Liver (tissue), 8 donors: ENCODE measurements at regions not wholly inside any gene's neighbourhood (a gene's known extent, or its start where the extent isn't known, plus 50 kb on each side); places are given as distances from the start of the nearest gene placed in this dataset.

Source experiments
- DNase-seq: peaks from one replicate; pipeline ENCODE4 v3.0.0-alpha.2; 2017; ENCODE audit warnings: low spot score
- H3K27ac ChIP-seq, 2 donors: one replicate each; pipeline ENCODE4 v1.7.0; 2013; ENCODE audit warnings: inconsistent platforms in 2 of 2, low read length in 2 of 2, control low read depth in 1 of 2, low read depth in 1 of 2, mild to moderate bottlenecking in 1 of 2
- H3K27me3 ChIP-seq, 4 donors: one replicate each; pipeline versions ENCODE4 v1.6.1 to v1.7.0; 2013; ENCODE audit warnings: low read length in 3 of 4, inconsistent platforms in 1 of 4, mild to moderate bottlenecking in 1 of 4, moderate library complexity in 1 of 4; ENCODE audit not compliant: control insufficient read depth in 4 of 4, insufficient read depth in 4 of 4
- H3K36me3 ChIP-seq, 4 donors: one replicate each; pipeline versions ENCODE4 v1.6.1 to v1.7.0; 2013; ENCODE audit warnings: low read length in 3 of 4, mild to moderate bottlenecking in 3 of 4, low read depth in 1 of 4, moderate library complexity in 1 of 4; ENCODE audit not compliant: control insufficient read depth in 4 of 4, insufficient read depth in 3 of 4
- H3K4me1 ChIP-seq, 4 donors: one replicate each; pipeline versions ENCODE4 v1.6.1 to v1.7.0; 2013; ENCODE audit warnings: low read length in 3 of 4, mild to moderate bottlenecking in 3 of 4, moderate library complexity in 1 of 4; ENCODE audit not compliant: control insufficient read depth in 4 of 4, insufficient read depth in 4 of 4
- H3K4me3 ChIP-seq, 3 donors: one replicate each; pipeline versions ENCODE4 v1.6.1 to v1.7.0; 2013; ENCODE audit warnings: low read length in 3 of 3, control low read depth in 1 of 3, low read depth in 1 of 3, mild to moderate bottlenecking in 1 of 3
- H3K9ac ChIP-seq, 2 donors: one replicate each; pipeline ENCODE4 v1.7.0; 2013; ENCODE audit warnings: low read length in 2 of 2, mild to moderate bottlenecking in 2 of 2, moderate library complexity in 2 of 2, control low read depth in 1 of 2, low read depth in 1 of 2
- H3K9me3 ChIP-seq, 4 donors: one replicate each; pipeline versions ENCODE4 v1.6.1 to v1.7.0; 2013; ENCODE audit warnings: low read length in 3 of 4; ENCODE audit not compliant: control insufficient read depth in 4 of 4
- EGR1 ChIP-seq, 2 donors: IDR thresholded peaks; 2 replicates each; pipeline ENCODE4 v1.6.1; 2016 to 2018; ENCODE audit warnings: antibody characterized with exemption in 2 of 2, low read depth in 2 of 2
- FOXA1 ChIP-seq: IDR thresholded peaks from 2 replicates; pipeline ENCODE4 v1.6.1; 2016; ENCODE audit warnings: antibody characterized with exemption
- FOXA2 ChIP-seq: IDR thresholded peaks from 2 replicates; pipeline ENCODE4 v1.6.1; 2016; ENCODE audit warnings: antibody characterized with exemption
- GABPA ChIP-seq, 2 donors: IDR thresholded peaks in 1 of 2; conservative IDR thresholded peaks in 1 of 2; 2 replicates each; pipeline ENCODE4 v1.6.1; 2016; ENCODE audit warnings: antibody characterized with exemption in 2 of 2, mild to moderate bottlenecking in 1 of 2, moderate library complexity in 1 of 2
- HNF4A ChIP-seq, 2 donors: conservative IDR thresholded peaks; 2 replicates each; pipeline ENCODE4 v1.6.1; 2016; ENCODE audit warnings: antibody characterized with exemption in 2 of 2, mild to moderate bottlenecking in 2 of 2
- HNF4G ChIP-seq: IDR thresholded peaks from 2 replicates; pipeline ENCODE4 v1.6.1; 2016; ENCODE audit warnings: antibody characterized with exemption
- JUND ChIP-seq, 2 donors: IDR thresholded peaks; 2 replicates each; pipeline ENCODE4 v1.6.1; 2016; ENCODE audit warnings: antibody characterized with exemption in 2 of 2
- NR2F2 ChIP-seq: IDR thresholded peaks from 2 replicates; pipeline ENCODE4 v1.6.1; 2016; ENCODE audit warnings: antibody characterized with exemption
- RAD21 ChIP-seq, 2 donors: IDR thresholded peaks; 2 replicates each; pipeline ENCODE4 v1.6.1; 2016; ENCODE audit warnings: antibody characterized with exemption in 2 of 2, mild to moderate bottlenecking in 2 of 2
- RXRA ChIP-seq, 2 donors: IDR thresholded peaks; 2 replicates each; pipeline ENCODE4 v1.6.1; 2017 to 2018; ENCODE audit warnings: antibody characterized with exemption in 2 of 2, mild to moderate bottlenecking in 1 of 2
- SP1 ChIP-seq: IDR thresholded peaks from 2 replicates; pipeline ENCODE4 v1.6.1; 2018; ENCODE audit warnings: antibody characterized with exemption, mild to moderate bottlenecking
- TAF1 ChIP-seq: conservative IDR thresholded peaks from 2 replicates; pipeline ENCODE4 v1.6.1; 2016; ENCODE audit warnings: antibody characterized with exemption, mild to moderate bottlenecking
- YY1 ChIP-seq: IDR thresholded peaks from 2 replicates; pipeline ENCODE4 v1.6.1; 2016; ENCODE audit warnings: antibody characterized with exemption, mild to moderate bottlenecking
- WGBS: extraction: QIAGEN DNeasy Blood & Tissue Kit; methylation state at CpG from one replicate; pipeline ENCODE4 v1.1.7; 2013; 5-methylcytosine and 5-hydroxymethylcytosine counted together
- TF ChIP-seq, protein P1 (sequence below): IDR thresholded peaks from 2 replicates; pipeline ENCODE4 v1.6.1; 2016; ENCODE audit warnings: antibody characterized with exemption
- TF ChIP-seq, protein P2 (sequence below): IDR thresholded peaks from 2 replicates; pipeline ENCODE4 v1.6.1; 2016; ENCODE audit warnings: antibody characterized with exemption
- TF ChIP-seq, protein P3 (sequence below): fragments of 150-350 bp; IDR thresholded peaks from 2 replicates; pipeline ENCODE4 v1.5.1; 2017; ENCODE audit warnings: improper control_type of control experiment, low read depth, low read length; ENCODE audit not compliant: missing input control
- TF ChIP-seq, protein P4 (sequence below): IDR thresholded peaks from 2 replicates; pipeline ENCODE4 v1.6.1; 2016; ENCODE audit warnings: antibody characterized with exemption
- TF ChIP-seq, protein P5 (sequence below): IDR thresholded peaks from 2 replicates; pipeline ENCODE4 v1.6.1; 2016; ENCODE audit warnings: antibody characterized with exemption, mild to moderate bottlenecking
- donor health status: healthy.
- donor health status: healthy.
- donor health status: healthy.
- donor health status: healthy.
- donor health status: healthy.

DNA sequence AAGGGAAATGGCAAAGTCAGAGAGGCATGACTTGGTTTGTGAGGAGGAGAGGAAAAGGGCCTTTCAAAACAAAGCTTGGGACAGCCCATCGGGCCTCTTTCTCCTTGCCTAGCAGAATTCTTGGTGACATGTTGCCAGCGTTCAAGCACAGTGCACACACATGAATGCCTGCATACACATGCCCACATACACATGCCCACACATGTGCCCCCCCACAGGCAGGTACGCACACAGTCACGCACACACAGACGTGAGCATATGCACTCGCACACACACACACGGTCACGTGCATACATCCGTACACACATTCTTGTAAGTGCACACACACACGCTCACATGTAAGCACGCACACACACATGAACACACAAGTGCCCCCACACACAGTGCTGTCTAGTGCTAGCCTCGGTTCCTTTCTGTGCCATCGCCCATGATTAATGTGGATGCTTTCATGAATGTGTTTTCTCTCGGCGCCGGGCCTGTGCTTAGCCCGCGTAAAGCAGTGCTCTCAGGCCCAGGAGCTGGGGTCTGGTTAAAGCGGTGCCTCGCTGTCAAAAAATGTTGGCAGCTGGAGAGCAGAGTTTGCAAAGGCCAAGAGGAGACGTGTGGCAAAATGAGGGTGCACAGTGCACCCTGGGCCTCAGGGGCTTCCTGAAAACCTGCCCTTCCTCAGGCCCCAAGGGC lies 328.8 kb upstream of the DIO3 start:
- no peaks in the 10 kb centered on the region for H3K9me3 ChIP-seq
- no peak for DNase-seq
- no peak overlapping the region for H3K9ac ChIP-seq
- no peak overlapping the region for H3K27ac ChIP-seq
- TF ChIP-seq FOXA1 (no peak), HNF4A (conservative IDR thresholded peaks at IDR 0.05) (no peak), NR2F2 (no peak), EGR1 (IDR thresholded peaks at IDR 0.05; ENCODE audit: low read depth in 2 of 2) (no peak), TAF1 (no peak), SP1 (no peak), RAD21 (IDR thresholded peaks at IDR 0.05) (no peak), JUND (IDR thresholded peaks at IDR 0.05) (no peak), HNF4G (no peak), RXRA (IDR thresholded peaks at IDR 0.05) (no peak), FOXA2 (no peak), GABPA (IDR thresholded peaks at IDR 0.05 in 1 of 2, conservative IDR thresholded peaks at IDR 0.05 in 1 of 2) (no peak), YY1 (no peak)
- TF ChIP-seq, protein P1, sequence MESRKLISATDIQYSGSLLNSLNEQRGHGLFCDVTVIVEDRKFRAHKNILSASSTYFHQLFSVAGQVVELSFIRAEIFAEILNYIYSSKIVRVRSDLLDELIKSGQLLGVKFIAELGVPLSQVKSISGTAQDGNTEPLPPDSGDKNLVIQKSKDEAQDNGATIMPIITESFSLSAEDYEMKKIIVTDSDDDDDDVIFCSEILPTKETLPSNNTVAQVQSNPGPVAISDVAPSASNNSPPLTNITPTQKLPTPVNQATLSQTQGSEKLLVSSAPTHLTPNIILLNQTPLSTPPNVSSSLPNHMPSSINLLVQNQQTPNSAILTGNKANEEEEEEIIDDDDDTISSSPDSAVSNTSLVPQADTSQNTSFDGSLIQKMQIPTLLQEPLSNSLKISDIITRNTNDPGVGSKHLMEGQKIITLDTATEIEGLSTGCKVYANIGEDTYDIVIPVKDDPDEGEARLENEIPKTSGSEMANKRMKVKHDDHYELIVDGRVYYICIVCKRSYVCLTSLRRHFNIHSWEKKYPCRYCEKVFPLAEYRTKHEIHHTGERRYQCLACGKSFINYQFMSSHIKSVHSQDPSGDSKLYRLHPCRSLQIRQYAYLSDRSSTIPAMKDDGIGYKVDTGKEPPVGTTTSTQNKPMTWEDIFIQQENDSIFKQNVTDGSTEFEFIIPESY = no peak
- TF ChIP-seq, protein P2, sequence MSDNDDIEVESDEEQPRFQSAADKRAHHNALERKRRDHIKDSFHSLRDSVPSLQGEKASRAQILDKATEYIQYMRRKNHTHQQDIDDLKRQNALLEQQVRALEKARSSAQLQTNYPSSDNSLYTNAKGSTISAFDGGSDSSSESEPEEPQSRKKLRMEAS = no peak
- TF ChIP-seq, protein P3, sequence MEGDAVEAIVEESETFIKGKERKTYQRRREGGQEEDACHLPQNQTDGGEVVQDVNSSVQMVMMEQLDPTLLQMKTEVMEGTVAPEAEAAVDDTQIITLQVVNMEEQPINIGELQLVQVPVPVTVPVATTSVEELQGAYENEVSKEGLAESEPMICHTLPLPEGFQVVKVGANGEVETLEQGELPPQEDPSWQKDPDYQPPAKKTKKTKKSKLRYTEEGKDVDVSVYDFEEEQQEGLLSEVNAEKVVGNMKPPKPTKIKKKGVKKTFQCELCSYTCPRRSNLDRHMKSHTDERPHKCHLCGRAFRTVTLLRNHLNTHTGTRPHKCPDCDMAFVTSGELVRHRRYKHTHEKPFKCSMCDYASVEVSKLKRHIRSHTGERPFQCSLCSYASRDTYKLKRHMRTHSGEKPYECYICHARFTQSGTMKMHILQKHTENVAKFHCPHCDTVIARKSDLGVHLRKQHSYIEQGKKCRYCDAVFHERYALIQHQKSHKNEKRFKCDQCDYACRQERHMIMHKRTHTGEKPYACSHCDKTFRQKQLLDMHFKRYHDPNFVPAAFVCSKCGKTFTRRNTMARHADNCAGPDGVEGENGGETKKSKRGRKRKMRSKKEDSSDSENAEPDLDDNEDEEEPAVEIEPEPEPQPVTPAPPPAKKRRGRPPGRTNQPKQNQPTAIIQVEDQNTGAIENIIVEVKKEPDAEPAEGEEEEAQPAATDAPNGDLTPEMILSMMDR = no peak
- TF ChIP-seq, protein P4, sequence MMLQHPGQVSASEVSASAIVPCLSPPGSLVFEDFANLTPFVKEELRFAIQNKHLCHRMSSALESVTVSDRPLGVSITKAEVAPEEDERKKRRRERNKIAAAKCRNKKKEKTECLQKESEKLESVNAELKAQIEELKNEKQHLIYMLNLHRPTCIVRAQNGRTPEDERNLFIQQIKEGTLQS = no peak
- TF ChIP-seq, protein P5, sequence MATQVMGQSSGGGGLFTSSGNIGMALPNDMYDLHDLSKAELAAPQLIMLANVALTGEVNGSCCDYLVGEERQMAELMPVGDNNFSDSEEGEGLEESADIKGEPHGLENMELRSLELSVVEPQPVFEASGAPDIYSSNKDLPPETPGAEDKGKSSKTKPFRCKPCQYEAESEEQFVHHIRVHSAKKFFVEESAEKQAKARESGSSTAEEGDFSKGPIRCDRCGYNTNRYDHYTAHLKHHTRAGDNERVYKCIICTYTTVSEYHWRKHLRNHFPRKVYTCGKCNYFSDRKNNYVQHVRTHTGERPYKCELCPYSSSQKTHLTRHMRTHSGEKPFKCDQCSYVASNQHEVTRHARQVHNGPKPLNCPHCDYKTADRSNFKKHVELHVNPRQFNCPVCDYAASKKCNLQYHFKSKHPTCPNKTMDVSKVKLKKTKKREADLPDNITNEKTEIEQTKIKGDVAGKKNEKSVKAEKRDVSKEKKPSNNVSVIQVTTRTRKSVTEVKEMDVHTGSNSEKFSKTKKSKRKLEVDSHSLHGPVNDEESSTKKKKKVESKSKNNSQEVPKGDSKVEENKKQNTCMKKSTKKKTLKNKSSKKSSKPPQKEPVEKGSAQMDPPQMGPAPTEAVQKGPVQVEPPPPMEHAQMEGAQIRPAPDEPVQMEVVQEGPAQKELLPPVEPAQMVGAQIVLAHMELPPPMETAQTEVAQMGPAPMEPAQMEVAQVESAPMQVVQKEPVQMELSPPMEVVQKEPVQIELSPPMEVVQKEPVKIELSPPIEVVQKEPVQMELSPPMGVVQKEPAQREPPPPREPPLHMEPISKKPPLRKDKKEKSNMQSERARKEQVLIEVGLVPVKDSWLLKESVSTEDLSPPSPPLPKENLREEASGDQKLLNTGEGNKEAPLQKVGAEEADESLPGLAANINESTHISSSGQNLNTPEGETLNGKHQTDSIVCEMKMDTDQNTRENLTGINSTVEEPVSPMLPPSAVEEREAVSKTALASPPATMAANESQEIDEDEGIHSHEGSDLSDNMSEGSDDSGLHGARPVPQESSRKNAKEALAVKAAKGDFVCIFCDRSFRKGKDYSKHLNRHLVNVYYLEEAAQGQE = no peak
- WGBS = 95% methylated on average over 21 of the region's 21 CpGs
- no peak overlapping the region for H3K4me3 ChIP-seq
- peaks cover 0 to 3% (median 0%) of the 10 kb centered on the region in 4 donors for H3K4me1 ChIP-seq
- H3K36me3 ChIP-seq = no peaks in the 10 kb centered on the region
- H3K27me3 ChIP-seq = no peaks in the 10 kb centered on the region
